Stimulated activated CD4-positive, alpha-beta T cell treated with anti-CD3 and anti-CD28 coated beads, Interleukin-15, amount 100 ng/mL, for 48 hours (primary cell): ENCODE measurements at regions not wholly inside any gene's neighbourhood (a gene's known extent, or its start where the extent isn't known, plus 50 kb on each side); places are given as distances from the start of the nearest gene placed in this dataset.

Source experiments
- DNase-seq, 2 donors: peaks; one replicate each; pipeline ENCODE4 v3.0.0-alpha.2; 2020; ENCODE audit warnings: low read depth in 2 of 2

GRCh38 chr2:237170020-237170419, 84.3 kb downstream of the COPS8 start:
- no peak for DNase-seq

- no peak for DNase-seq
Observed at GRCh38 chr2:237171396-237171795, 85.7 kb downstream of the COPS8 start.

DNA sequence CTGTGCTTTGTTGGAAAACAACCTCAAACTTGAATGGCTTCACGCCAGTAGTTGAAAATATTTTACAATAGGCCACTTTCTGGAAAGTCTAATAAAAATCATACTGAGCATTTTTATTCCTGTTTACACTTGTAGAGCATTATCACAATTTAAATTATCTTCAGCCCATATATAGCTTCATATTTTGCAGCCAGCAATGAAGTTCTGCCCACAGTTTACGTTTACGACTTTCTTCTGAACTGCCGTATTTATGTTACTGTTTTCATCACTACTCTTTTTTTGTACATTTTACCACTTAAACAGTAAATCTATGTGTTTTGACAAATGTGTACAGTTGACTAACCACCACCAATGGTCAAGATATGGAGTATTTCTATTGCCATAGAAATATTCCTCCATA, 86.2 kb downstream of the COPS8 start:
- DNase-seq: no peak

GRCh38 chr2:237177052-237177451, 91.4 kb downstream of the COPS8 start:
- no peak for DNase-seq

DNA sequence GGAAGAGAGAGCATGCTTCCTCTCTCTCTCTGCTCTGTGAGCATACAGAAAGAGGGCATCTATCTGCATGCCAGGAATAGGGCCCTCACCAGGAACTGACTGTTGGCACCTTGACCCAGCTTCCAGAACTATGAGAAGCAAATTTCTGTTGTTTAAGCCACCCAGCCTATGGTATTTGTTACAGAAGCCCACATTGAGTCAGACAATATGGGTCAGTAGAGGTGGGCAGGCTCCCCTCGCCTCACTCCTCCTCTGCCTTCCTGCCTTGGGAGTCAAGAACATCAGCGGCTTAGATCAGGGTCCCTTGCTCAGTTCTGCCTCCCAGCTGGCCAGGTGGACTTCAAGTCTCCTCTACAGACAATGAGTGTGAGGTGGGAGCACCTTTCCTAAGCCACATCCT, 92.3 kb downstream of the COPS8 start:
- no peak for DNase-seq

DNA sequence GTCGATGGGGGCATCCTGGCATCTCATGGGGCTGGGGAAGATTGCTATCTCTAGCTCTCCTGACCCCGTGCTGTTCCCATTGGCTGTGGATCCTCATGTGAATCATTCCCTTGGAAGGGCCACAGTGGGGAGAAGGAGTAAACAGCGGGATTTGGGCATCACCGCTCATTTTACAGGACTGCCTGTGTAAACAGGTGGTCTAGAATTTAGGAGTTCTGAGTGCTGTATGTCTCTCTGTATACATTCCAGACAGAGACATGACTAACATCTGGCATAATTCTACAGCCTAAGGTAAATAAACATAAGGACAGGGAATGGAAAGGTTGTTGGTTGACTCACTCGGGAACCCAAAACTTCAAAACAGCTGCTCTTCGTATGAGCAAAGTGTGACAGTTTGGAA, 92.7 kb downstream of the COPS8 start:
- no peak for DNase-seq

GRCh38 chr2:237179161-237179560, 93.5 kb downstream of the COPS8 start:
- DNase-seq: no peak

DNA sequence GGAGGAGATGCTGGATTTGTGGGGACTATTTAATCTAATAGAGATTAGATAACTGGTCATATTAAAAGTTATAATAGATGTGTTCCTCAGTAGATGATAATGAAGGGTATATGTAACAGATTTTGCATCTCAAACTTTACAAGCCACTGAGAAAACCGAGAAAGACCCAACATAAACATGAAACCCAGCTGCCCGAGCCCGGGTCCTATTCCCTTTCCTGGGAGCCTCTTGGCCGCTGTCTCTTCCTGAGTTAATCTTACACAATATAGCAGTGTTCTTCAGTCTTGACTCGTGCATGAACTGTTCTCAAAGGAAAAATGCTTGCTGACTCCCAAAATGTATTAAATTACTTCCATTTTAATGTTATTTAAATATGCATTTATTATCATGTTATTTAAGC, 94.5 kb downstream of the COPS8 start:
- no peak for DNase-seq

DNA sequence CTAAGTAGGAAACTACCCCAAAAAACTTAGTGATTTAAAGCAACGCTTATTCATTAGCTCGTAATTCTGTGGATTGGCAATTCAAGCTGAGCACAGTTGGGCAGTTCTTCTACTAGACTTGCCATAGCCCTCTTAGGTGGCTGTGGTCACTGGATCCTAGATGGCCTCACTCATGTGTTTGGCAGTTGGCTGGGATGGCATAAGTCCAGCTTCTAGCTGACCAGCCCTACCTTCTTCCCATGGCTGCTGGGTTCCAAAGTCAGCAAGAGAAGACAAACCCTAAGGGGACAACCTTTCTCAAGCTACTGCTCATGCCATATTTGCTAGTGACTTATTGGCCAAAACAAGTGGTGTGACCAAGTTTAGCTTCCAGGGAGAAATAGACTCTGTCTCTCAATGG, 95.3 kb downstream of the COPS8 start:
- DNase-seq: no peak

- DNase-seq: no peak
Observed at GRCh38 chr2:237181844-237182243, 96.2 kb downstream of the COPS8 start.

- no peak for DNase-seq
Observed at GRCh38 chr2:237182422-237183123, 96.9 kb downstream of the COPS8 start.

DNA sequence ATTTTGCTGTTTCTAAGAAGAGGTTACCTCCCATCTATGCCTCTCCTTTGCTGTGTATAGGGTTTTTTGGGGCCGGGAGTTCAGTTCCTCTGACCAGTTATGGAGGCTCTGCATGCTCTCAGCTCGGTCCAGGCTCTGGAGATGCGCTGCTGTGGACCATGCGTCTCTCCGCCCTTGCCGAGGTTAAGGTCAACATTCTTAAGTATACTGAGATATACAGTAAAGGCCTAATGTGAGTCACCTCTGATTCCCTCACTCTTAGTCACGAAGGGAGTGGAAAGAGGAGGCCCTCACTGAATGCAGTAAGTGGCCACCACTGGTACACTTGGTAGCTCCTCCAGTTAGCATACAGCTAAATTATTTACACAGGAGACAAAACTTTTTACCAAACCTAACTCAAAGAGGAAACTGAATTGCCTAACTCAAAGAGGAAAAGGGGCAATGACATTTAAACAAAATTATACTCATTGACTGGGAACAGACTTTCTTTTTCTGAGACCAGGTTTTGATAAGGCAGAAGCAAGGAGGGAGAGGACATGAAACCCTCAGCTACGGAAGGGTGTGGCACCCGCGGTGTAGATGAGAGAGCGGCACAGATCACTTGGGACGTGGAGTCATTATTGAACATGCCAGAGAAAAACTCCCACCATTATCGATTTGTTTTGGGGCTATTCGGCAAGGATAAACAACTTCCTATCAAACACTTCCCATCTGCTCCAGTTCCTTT, 98.7 kb downstream of the COPS8 start:
- no peak for DNase-seq

DNA sequence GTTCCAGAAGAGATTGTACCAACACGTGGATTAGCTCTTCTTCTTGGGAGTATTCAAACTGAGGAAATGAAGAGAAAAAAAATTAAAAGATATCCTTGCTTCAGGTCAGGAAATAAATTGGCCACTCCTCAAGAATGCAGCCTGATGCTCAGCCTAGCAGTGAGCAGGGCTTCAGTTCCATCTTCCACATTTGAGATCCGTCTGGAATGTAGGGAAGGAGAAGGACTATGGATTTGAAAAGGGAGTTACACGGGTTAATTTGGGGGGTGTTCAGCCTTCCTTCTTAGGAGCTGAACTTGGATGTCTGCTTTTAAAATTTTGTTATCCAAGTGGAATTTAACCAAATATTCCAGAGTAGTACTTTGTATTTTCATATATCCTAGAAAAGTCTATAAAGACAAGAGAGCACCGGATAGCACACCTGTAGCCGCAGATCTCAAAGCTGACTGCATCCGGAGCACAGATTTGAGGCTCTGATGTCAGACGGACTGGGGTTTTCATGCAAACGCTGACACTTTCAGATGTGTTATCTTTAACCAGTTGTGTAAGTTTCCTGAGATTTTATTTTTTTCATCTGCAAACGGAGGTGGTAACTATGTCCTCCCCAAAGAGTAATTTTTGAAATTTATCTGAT, 99.3 kb downstream of the COPS8 start:
- DNase-seq: no peak

DNA sequence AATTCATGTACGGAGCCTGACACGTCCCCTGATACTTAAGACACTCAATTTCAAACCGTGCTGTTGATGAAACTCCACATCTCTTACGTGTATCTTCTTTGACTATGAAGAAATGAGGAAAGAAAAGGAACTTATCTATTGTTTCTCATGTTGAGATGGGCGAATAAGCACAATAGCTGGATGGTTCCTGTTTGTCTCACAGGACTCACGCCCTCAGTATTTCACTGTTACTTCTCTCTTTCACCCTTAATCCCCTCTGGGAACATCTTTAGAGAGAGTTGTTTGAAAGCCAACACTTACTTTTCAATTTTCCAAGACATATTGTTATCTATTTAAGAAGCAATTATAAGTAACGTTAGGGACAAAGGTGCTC, 99.8 kb downstream of the COPS8 start:
- DNase-seq: no peak

DNA sequence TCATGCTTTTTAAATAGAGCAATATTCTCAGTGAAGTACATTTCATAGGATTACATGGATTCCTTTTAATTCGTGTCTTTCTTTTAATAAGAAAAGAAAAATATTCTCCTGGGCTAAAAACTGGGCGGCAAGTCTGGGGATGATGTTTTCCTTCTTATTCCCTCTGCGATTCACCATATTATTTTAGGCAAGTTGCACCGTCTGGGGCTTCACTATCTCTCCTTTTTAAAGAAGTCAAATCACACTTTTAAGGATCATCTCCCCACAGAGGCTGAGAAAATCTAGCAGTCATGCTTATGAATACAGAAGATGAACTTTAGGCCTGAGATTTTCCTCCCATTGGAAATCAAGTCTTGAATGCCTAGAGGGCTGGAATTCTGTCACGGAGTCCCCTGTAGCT, 104.1 kb downstream of the COPS8 start:
- DNase-seq: no peak

DNA sequence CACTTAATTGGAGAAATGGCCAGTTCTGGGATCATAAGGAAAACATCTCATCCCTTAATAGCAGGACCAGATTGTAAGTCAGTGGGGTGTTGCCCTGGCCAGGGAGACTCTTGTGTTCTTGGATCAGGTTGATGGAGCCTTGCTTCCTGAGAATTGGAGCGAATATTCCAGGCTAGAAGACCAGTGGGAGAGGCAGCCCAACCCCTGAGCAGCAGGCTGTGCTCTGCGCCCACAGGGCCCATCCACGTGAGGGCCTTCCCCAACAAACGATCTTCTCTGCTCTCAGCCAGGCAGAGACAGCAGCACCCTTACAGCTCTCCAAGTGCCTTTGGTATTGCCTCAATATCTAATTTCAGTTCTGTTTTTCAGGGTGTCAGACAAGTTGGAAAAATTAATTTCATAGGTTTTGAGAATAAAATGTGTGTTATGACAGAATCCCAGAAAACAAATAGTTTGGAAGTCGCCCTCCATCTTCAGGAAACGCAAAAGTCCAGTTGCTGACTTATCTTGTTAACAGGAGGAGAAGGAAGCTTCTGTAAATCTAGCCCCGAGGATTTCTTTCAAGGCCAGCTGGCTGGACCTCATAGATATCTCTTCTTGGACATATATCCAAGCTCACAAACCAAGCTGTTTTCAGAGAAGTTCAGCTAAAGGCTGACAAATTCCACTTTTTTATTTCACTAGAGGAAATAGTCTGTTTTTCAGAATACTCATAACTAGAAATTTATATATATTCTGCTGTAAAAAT, 105.5 kb downstream of the COPS8 start:
- no peak for DNase-seq

DNA sequence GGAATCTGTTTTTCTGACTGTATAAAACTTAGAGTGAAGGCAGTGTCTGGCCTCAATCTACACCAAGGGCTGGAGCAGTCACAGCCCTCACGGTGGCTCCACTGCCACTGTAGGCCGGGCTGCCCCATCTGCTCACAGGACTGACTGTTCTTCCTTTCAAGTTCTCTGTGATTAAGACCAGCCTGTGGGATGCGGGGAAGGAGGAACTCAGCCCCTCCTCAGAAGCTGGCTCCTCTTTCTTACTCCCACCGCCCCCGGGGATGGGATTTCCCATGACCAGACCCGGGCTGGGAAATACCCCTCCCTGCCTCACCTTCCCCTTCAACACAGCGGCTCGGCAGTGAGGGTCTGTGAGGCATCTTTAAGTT, 106.0 kb downstream of the COPS8 start:
- DNase-seq: no peak

DNA sequence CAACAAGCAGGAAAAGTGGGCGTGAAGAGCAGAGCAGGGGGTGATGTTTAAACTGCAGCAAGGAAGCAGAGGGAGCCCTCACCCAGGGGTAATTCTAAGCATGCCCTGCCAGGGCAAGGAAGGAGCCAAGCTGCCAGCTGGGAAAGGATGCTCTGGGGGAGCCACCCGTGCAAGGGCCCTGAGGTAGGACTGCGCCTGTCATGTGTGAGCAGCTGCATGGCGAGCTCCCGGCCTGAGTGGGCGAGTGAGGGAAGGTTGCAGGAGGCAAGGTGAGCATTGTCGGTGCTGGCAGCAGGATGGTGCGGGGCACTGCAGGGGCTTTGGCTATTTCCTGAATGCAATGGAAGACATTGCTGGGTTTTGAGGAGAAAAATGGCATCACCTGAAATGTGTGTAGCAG, 107.2 kb downstream of the COPS8 start:
- no peak for DNase-seq

GRCh38 chr2:237193436-237193835, 107.7 kb downstream of the COPS8 start:
- no peak for DNase-seq

DNA sequence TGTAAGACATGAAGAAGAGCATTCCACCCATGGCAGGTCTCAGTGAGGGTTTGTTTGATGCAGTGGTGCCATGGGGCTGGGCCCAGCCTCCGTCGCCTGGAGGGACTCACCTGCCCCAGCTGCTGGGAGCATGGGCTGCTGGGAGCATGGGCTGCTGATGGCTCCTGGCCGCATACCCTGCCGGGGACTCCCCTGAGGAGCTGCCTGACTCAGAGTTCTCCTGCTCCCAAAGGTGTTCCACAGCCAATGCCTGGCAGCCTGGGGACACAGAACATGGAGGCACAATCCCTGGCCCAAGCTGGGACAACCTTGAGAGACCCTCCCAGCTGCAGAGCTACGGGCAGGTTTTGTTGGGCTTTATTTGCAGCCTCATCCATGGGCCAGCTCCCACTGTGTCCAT, 108.4 kb downstream of the COPS8 start:
- DNase-seq: no peak

DNA sequence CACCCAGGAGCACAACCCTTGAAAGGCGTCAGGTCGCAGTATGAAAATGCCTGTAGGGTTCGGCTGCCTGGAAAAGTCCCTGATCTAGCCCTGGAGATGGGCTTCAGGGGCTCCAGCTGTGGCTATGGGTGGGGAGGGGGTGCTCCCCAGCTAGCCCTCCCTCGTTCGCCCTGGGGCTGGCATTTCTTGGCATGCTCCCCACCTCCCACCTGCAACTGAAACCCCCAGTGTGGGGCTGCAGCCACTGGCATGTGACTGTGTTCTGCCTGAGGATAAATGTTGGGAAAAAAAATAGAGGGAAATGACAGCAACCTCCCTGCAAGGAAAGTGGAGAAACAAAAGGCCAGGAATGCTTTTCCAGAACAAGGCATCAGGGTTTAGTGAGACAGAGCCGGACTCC, 109.2 kb downstream of the COPS8 start:
- no peak for DNase-seq

GRCh38 chr2:237195396-237196120, 109.9 kb downstream of the COPS8 start:
- DNase-seq: no peak
